ENCODE measurements at regions not wholly inside any gene's neighbourhood (a gene's known extent, or its start where the extent isn't known, plus 50 kb on each side); places are given as distances from the start of the nearest gene placed in this dataset.

DNA sequence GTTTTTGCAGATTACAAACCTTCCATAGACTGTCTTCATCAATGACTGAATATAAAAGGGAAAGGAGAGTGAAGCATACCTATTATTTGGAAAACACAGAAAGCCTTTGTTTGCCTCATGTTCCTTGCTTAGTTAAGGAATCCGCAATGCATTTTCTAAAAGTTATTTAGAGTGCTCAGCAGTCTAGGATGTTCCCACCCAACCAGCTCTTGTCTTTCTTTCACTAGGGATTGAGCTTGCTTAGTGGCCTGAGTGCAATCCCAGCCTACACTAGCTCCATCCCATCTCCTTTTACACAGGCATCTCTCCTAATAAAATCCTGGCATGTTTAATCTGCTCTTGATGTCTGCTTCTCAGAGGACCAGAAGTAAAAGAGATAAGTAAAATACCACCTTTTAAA is 850.5 kb upstream of the GJE1 start:
- no peak overlapping the region for H3K4me3 ChIP-seq (ENCODE audit: low read depth, low read length)
- TF ChIP-seq, protein P1, sequence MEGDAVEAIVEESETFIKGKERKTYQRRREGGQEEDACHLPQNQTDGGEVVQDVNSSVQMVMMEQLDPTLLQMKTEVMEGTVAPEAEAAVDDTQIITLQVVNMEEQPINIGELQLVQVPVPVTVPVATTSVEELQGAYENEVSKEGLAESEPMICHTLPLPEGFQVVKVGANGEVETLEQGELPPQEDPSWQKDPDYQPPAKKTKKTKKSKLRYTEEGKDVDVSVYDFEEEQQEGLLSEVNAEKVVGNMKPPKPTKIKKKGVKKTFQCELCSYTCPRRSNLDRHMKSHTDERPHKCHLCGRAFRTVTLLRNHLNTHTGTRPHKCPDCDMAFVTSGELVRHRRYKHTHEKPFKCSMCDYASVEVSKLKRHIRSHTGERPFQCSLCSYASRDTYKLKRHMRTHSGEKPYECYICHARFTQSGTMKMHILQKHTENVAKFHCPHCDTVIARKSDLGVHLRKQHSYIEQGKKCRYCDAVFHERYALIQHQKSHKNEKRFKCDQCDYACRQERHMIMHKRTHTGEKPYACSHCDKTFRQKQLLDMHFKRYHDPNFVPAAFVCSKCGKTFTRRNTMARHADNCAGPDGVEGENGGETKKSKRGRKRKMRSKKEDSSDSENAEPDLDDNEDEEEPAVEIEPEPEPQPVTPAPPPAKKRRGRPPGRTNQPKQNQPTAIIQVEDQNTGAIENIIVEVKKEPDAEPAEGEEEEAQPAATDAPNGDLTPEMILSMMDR (IDR thresholded peaks at IDR 0.05; ENCODE audit: control insufficient read depth, extremely low read depth, insufficient read depth): no peak
- no peak for DNase-seq (ENCODE audit: low read depth)

DNA sequence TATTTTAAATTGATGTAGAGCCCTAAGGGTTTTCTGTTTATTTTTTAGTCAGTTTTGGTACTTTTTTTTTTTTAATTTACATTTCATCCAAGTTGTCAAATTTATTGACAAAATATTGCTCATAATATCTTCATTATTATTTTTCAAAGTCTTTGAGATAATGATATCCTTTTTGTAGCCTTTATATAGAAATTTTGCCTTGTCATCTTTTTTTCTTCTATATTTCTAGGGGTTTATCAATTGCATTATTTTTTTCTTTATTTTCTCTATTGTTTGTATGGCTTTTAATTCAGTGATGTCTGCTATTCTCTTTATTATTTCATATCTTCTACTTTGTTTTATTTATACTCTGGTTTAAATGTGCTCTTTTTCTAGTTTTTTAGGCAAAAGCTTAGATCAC is 863.0 kb upstream of the GJE1 start:
- TF ChIP-seq, protein P1 (IDR thresholded peaks at IDR 0.05; ENCODE audit: control insufficient read depth, extremely low read depth, insufficient read depth): no peak
- DNase-seq (ENCODE audit: low read depth): no peak

DNA sequence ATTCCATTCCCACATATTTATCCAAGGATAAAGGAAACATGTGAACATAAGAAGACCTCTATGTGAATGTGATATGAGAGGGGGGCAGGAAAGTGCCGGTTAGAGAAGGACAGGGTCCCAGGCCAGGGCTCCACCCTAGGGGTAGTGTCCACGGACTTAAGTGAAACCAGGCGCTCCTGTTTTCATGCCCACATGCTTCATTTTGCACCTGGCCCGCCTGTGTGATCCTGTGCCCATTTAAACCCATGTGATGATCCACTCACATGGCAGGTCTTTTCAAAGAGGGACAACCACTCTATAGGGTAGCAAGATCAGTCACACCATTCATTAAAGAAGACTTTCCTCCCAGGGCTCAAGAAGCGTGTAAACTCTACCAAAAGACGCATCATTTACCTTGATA is 865.3 kb upstream of the GJE1 start:
- DNase-seq (ENCODE audit: low read depth): no peak
- H3K4me3 ChIP-seq (ENCODE audit: low read depth, low read length): no peak overlapping the region
- TF ChIP-seq, protein P1 (IDR thresholded peaks at IDR 0.05; ENCODE audit: control insufficient read depth, extremely low read depth, insufficient read depth): no peak

More for the DNA sequence above, 863.0 kb upstream of the GJE1 start:
- no peak overlapping the region for H3K4me3 ChIP-seq (ENCODE audit: low read depth, low read length)

DNA sequence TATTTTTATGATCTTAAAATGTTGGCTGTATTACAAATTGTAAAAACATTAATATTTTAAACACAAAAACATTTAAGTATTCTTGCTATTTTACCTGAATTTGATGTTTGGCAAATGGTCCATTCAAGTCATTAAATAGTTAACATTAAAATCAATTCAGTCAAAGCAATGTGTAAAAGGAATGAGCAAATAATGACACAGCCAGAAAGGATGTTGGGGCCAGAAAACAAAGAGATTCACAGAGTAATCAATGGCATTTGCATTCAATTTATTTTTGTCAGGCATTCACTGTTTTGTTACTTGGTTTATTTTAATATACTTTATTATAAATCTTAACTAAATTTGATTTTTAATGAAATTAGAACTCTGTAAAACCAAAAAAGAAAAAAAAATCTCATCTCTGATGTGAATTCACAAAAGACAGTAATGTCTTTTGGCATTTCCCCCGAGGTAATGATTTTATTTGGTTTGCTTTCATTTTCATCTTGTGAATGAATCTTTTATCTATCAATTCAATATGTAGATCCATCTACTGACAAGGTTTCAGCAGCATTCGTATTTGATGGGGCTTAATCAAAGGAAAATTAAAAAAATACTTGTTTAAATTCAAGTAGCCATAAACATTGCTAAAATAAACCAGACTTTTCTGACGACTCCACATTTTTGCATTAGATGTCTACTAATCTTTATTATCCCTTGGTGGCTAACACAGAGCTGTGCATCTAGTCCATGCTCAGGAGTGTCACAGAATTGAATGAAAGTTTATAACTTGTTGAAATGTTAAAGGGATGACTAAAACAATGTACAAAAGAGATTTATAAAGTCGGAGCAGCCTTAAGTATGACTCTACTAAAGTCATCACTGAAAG is 866.7 kb upstream of the GJE1 start:
- no peak overlapping the region for H3K4me3 ChIP-seq (ENCODE audit: low read depth, low read length)
- DNase-seq (ENCODE audit: low read depth): no peak
- TF ChIP-seq, protein P1 (IDR thresholded peaks at IDR 0.05; ENCODE audit: control insufficient read depth, extremely low read depth, insufficient read depth): no peak

DNA sequence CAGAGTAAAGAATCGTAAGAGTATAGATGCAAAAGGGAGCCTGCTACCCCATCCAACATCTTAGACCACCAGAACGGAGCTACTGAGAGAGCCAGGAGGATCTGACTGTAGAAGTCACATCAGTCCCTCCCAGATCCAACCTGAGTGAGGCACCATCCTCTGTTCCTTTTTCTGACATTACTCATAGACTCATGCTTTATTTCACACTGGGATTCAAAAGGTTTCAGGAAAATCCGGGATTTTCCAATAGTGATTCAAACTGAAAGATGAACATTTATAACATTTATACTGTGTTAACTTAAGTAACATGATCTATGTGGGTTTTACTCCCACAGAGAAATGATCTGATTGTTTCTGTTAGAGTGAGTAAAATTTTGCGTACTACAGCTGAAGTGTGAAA is 868.6 kb upstream of the GJE1 start:
- H3K4me3 ChIP-seq (ENCODE audit: low read depth, low read length): no peak overlapping the region
- TF ChIP-seq, protein P1 (IDR thresholded peaks at IDR 0.05; ENCODE audit: control insufficient read depth, extremely low read depth, insufficient read depth): no peak
- no peak for DNase-seq (ENCODE audit: low read depth)

DNA sequence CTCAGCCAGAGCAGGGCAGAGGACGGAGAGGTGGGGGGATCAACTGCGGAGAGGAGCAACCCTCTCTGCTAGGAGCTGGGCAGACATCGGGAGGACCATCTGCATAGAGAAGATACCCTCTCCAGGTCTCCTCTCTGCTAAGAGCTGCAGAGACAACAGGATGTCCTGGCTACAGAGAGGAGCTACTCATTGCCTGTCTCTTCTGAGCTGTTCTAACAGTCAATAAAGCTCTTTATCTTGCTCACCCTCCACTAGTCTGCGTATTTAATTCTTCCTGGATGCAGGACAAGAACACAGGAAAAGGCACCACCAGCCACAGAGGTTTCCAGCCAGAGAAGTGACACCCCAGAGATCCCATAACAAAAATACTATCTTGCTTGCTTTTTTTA is 871.1 kb upstream of the GJE1 start:
- TF ChIP-seq, protein P1 (IDR thresholded peaks at IDR 0.05; ENCODE audit: control insufficient read depth, extremely low read depth, insufficient read depth): no peak
- DNase-seq (ENCODE audit: low read depth): no peak
- H3K4me3 ChIP-seq (ENCODE audit: low read depth, low read length): no peak overlapping the region
